Cortex of kidney (tissue), 1 donor: ENCODE measurements at regions not wholly inside any gene's neighbourhood (a gene's known extent, or its start where the extent isn't known, plus 50 kb on each side); places are given as distances from the start of the nearest gene placed in this dataset.
A peak's percentile ranks its signal among the peaks of the same experiment; 100 is the strongest.
"Not testable (repeated sequence)": the region's sequence is repeated elsewhere in the genome, so short reads cannot be mapped to it uniquely, and the experiment has no call there.

ENCODE experiments used
- DNase-seq: peaks from one replicate; lab custom pipeline; 2025; lab: John Stamatoyannopoulos, UW

GRCh38 chrY:16895396-16895795, 984.6 kb downstream of the CDY2B start:
- no peak for DNase-seq

GRCh38 chrY:16887116-16887515, 992.9 kb downstream of the CDY2B start:
- DNase-seq: no peak

- no peak for DNase-seq
Measured at GRCh38 chrY:16860676-16861075, 1019.3 kb downstream of the CDY2B start.

GRCh38 chrY:16841534-16841933, 1038.5 kb downstream of the CDY2B start:
- no peak for DNase-seq

- no peak for DNase-seq
Measured at GRCh38 chrY:16835206-16835605, 1044.8 kb downstream of the CDY2B start.

- DNase-seq: no peak
Measured at GRCh38 chrY:16834696-16835095, 1045.3 kb downstream of the CDY2B start.

- no peak for DNase-seq
Measured at GRCh38 chrY:16834151-16834550, 1045.9 kb downstream of the CDY2B start.

- DNase-seq: peak; percentile 3
Measured at GRCh38 chrY:16831766-16832165, 1048.3 kb downstream of the CDY2B start.

GRCh38 chrY:16831364-16831763, 1048.7 kb downstream of the CDY2B start:
- not testable (repeated sequence) for DNase-seq

- DNase-seq: no peak
Measured at GRCh38 chrY:16807713-16808112, 1072.3 kb downstream of the CDY2B start.
